Fibroblast of lung (primary cell): ENCODE measurements at regions not wholly inside any gene's neighbourhood (a gene's known extent, or its start where the extent isn't known, plus 50 kb on each side); places are given as distances from the start of the nearest gene placed in this dataset.

Source experiments
- DNase-seq, 2 donors: peaks; one replicate each; pipeline versions ENCODE4 v3.0.0 to v3.0.0-alpha.2; 2010; ENCODE audit warnings: low read depth in 2 of 2
- H2AFZ ChIP-seq: 2 replicates; pipeline ENCODE4 v1.5.1; 2012; ENCODE audit warnings: low read length, control low read depth, inconsistent platforms
- H3K27ac ChIP-seq: 2 replicates; pipeline ENCODE4 v1.5.1; 2011; ENCODE audit warnings: low read length, control low read depth; ENCODE audit not compliant: insufficient read depth
- H3K27me3 ChIP-seq: 2 replicates; pipeline ENCODE4 v1.5.1; 2011; ENCODE audit warnings: mild to moderate bottlenecking, low read length; ENCODE audit not compliant: control insufficient read depth, insufficient read depth
- H3K36me3 ChIP-seq: 2 replicates; pipeline ENCODE4 v1.5.1; 2011; ENCODE audit warnings: low read length; ENCODE audit not compliant: control insufficient read depth, insufficient read depth
- H3K4me1 ChIP-seq: 2 replicates; pipeline ENCODE4 v1.5.1; 2011; ENCODE audit warnings: low read length; ENCODE audit not compliant: control insufficient read depth, insufficient read depth; ENCODE audit errors: extremely low read depth
- H3K4me2 ChIP-seq: 2 replicates; pipeline ENCODE4 v1.5.1; 2011; ENCODE audit warnings: low read length, control low read depth; ENCODE audit not compliant: insufficient read depth; ENCODE audit errors: extremely low read depth
- H3K4me3 ChIP-seq, 4 experiments: fragments of 200-600 bp in 1 of 4; sonication (generic) in 1 of 4; replicated peaks in 1 of 4; 2 replicates each; pipeline ENCODE4 v1.5.1; 2011 to 2016; ENCODE audit warnings: low read length in 4 of 4, low read depth in 3 of 4, mild to moderate bottlenecking in 3 of 4, control low read depth in 2 of 4, inconsistent platforms in 1 of 4, mixed read lengths in 1 of 4; ENCODE audit not compliant: insufficient read depth in 1 of 4; ENCODE audit errors: control extremely low read depth in 1 of 4
- H3K79me2 ChIP-seq: 2 replicates; pipeline ENCODE4 v1.5.1; 2012; ENCODE audit warnings: mild to moderate bottlenecking, low read length, inconsistent platforms; ENCODE audit not compliant: control insufficient read depth, insufficient read depth
- H3K9ac ChIP-seq: 2 replicates; pipeline ENCODE4 v1.5.1; 2011; ENCODE audit warnings: mild to moderate bottlenecking, low read length, control low read depth; ENCODE audit not compliant: insufficient read depth
- H3K9me3 ChIP-seq: 2 replicates; pipeline ENCODE4 v1.5.1; 2012; ENCODE audit warnings: low read depth, low read length; ENCODE audit not compliant: control insufficient read depth, insufficient read depth
- H4K20me1 ChIP-seq: 2 replicates; pipeline ENCODE4 v1.5.1; 2011; ENCODE audit warnings: low read length; ENCODE audit not compliant: control insufficient read depth, insufficient read depth; ENCODE audit errors: extremely low read depth
- EZH2 ChIP-seq: IDR thresholded peaks from 2 replicates; pipeline ENCODE4 v1.5.1; 2012; ENCODE audit warnings: low read length, control low read depth, mild to moderate bottlenecking; ENCODE audit errors: missing control alignments
- TF ChIP-seq, protein P1 (sequence below), 2 donors: IDR thresholded peaks in 1 of 2; conservative IDR thresholded peaks in 1 of 2; 1 replicate in 1 of 2; 2 replicates in 1 of 2; pipeline ENCODE4 v1.5.1; 2011 to 2012; ENCODE audit warnings: low read length in 2 of 2, control low read depth in 1 of 2, inconsistent platforms in 1 of 2, low read depth in 1 of 2, mild to moderate bottlenecking in 1 of 2

DNA sequence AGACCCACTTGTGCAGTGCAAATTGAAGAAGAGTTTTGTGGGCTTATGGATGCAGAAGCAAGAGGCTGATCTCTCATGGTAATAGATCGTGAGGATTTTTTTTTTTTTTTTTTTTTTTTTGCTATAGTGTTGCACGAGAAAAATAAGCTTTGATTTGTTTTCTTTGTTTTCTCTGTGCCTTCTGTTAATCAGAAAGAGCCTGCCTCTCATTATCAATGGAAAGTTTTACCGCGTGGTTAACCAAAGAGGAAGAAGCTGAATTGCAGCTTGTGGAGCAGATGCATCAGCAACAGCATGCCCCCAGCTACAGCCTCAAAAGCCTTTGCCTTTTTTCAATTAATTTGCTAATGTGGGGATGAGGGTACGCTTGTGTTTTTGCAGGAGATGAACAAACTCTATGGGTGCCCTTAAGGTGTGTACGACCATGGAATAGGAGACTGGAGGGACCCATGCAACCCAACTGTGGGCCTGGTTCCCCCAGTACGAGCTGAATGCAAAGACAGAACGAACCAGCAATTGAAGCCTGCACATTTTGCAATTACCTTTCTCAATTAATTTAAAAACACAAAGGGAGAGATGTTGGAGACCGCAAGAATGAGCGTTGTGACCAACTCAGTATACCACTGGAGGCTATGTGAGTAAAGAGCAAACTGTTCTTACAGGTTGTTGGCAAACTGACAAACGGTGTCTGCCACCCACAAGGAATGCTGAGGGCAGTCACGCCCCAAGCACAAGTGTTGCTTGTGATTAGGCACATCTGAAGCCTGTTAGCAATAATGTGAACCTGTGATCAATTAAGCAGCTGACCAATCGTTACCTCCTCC lies 58.6 kb upstream of the SPRY2 start:
- no peak for DNase-seq
- Histone ChIP-seq H3K4me1 (no peaks in the 10 kb centered on the region), H4K20me1 (no peaks in the 10 kb centered on the region), H2AFZ (no peak overlapping the region), H3K36me3 (no peaks in the 10 kb centered on the region), H3K27me3 (no peaks in the 10 kb centered on the region), H3K9ac (no peak overlapping the region), H3K9me3 (no peaks in the 10 kb centered on the region), H3K27ac (no peak overlapping the region), H3K79me2 (no peaks in the 10 kb centered on the region), H3K4me3 (no peak overlapping the region), H3K4me2 (no peak overlapping the region)
- TF ChIP-seq, protein P1, sequence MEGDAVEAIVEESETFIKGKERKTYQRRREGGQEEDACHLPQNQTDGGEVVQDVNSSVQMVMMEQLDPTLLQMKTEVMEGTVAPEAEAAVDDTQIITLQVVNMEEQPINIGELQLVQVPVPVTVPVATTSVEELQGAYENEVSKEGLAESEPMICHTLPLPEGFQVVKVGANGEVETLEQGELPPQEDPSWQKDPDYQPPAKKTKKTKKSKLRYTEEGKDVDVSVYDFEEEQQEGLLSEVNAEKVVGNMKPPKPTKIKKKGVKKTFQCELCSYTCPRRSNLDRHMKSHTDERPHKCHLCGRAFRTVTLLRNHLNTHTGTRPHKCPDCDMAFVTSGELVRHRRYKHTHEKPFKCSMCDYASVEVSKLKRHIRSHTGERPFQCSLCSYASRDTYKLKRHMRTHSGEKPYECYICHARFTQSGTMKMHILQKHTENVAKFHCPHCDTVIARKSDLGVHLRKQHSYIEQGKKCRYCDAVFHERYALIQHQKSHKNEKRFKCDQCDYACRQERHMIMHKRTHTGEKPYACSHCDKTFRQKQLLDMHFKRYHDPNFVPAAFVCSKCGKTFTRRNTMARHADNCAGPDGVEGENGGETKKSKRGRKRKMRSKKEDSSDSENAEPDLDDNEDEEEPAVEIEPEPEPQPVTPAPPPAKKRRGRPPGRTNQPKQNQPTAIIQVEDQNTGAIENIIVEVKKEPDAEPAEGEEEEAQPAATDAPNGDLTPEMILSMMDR (conservative IDR thresholded peaks at IDR 0.05 in 1 of 2, IDR thresholded peaks at IDR 0.05 in 1 of 2; ENCODE audit: low read depth in 1 of 2, low read length in 2 of 2): no peak
- TF ChIP-seq EZH2: no peak
